Stimulated activated CD4-positive, alpha-beta T cell treated with anti-CD3 and anti-CD28 coated beads, Interleukin-4, amount 100 ng/mL, for 4 hours (primary cell): ENCODE measurements at regions not wholly inside any gene's neighbourhood (a gene's known extent, or its start where the extent isn't known, plus 50 kb on each side); places are given as distances from the start of the nearest gene placed in this dataset.

Source experiments
- DNase-seq, 2 experiments: peaks; one replicate each; pipeline ENCODE4 v3.0.0-alpha.2; 2020

GRCh38 chr10:85151506-85151905 is 823.1 kb downstream of the CCSER2 start:
- no peak for DNase-seq

- no peak for DNase-seq
These were observed 824.1 kb downstream of the CCSER2 start for GRCh38 chr10:85152496-85152895.

- no peak for DNase-seq
These were observed 824.5 kb downstream of the CCSER2 start for GRCh38 chr10:85152911-85153310.

GRCh38 chr10:85157206-85157605 is 828.8 kb downstream of the CCSER2 start:
- DNase-seq = no peak

GRCh38 chr10:85168243-85168642 is 839.9 kb downstream of the CCSER2 start:
- DNase-seq = no peak

GRCh38 chr10:85170026-85170425 is 841.6 kb downstream of the CCSER2 start:
- DNase-seq = no peak

- DNase-seq = no peak
These were observed 847.2 kb downstream of the CCSER2 start for GRCh38 chr10:85175635-85176034.

GRCh38 chr10:85177767-85178166 is 849.4 kb downstream of the CCSER2 start:
- DNase-seq = no peak

GRCh38 chr10:85187047-85187446 is 858.7 kb downstream of the CCSER2 start:
- no peak for DNase-seq

GRCh38 chr10:85188770-85189484 is 860.5 kb downstream of the CCSER2 start:
- DNase-seq = no peak

GRCh38 chr10:85193796-85194195 is 865.4 kb downstream of the CCSER2 start:
- no peak for DNase-seq

GRCh38 chr10:85194706-85195105 is 866.3 kb downstream of the CCSER2 start:
- DNase-seq = no peak

- DNase-seq = no peak
These were observed 867.2 kb downstream of the CCSER2 start for GRCh38 chr10:85195596-85195995.

GRCh38 chr10:85204814-85205213 is 876.4 kb downstream of the CCSER2 start:
- DNase-seq = no peak

GRCh38 chr10:85212526-85212925 is 884.1 kb downstream of the CCSER2 start:
- no peak for DNase-seq

GRCh38 chr10:85213493-85213892 is 885.1 kb downstream of the CCSER2 start:
- DNase-seq = no peak

- no peak for DNase-seq
These were observed 893.9 kb downstream of the CCSER2 start for GRCh38 chr10:85222300-85222699.

- no peak for DNase-seq
These were observed 896.1 kb downstream of the CCSER2 start for GRCh38 chr10:85224366-85224940.

- no peak for DNase-seq
These were observed 896.9 kb downstream of the CCSER2 start for GRCh38 chr10:85225311-85225710.

GRCh38 chr10:85226596-85226995 is 898.2 kb downstream of the CCSER2 start:
- no peak for DNase-seq

- DNase-seq = no peak
These were observed 900.3 kb downstream of the CCSER2 start for GRCh38 chr10:85228726-85229125.

- no peak for DNase-seq
These were observed 903.3 kb downstream of the CCSER2 start for GRCh38 chr10:85231534-85232270.

GRCh38 chr10:85235258-85235657 is 906.9 kb downstream of the CCSER2 start:
- DNase-seq = no peak

- DNase-seq = no peak
These were observed 910.3 kb downstream of the CCSER2 start for GRCh38 chr10:85238676-85239075.
